Activated CD4-positive, alpha-beta T cell treated with anti-CD3 and anti-CD28 coated beads, Interleukin-2, amount 10 ng/mL, durations not matched to agents 24 days and 14 days (primary cell): ENCODE measurements at regions not wholly inside any gene's neighbourhood (a gene's known extent, or its start where the extent isn't known, plus 50 kb on each side); places are given as distances from the start of the nearest gene placed in this dataset.

Experiments
- DNase-seq: peaks from one replicate; pipeline ENCODE4 v3.0.0; 2022
- H3K27ac Mint-ChIP-seq: one replicate; pipeline ENCODE4 v1.8.0; 2022; ENCODE audit warnings: mild to moderate bottlenecking, mixed read lengths
- H3K27me3 Mint-ChIP-seq: one replicate; pipeline ENCODE4 v1.8.0; 2022; ENCODE audit warnings: mixed read lengths
- H3K36me3 Mint-ChIP-seq: one replicate; pipeline ENCODE4 v1.8.0; 2022; ENCODE audit warnings: low read depth, mild to moderate bottlenecking, mixed read lengths
- H3K4me1 Mint-ChIP-seq: one replicate; pipeline ENCODE4 v1.8.0; 2021; ENCODE audit warnings: mixed read lengths
- H3K4me3 Mint-ChIP-seq: one replicate; pipeline ENCODE4 v1.8.0; 2022; ENCODE audit warnings: mild to moderate bottlenecking, moderate library complexity, mixed read lengths
- H3K9me3 Mint-ChIP-seq: one replicate; pipeline ENCODE4 v1.8.0; 2021; ENCODE audit warnings: mixed read lengths
- intact Hi-C: fragments of 100-400 bp; cut with micrococcal nuclease; formaldehyde crosslinking; loops from one replicate; pipeline ENCODE4 v1.15.1; 2023

DNA sequence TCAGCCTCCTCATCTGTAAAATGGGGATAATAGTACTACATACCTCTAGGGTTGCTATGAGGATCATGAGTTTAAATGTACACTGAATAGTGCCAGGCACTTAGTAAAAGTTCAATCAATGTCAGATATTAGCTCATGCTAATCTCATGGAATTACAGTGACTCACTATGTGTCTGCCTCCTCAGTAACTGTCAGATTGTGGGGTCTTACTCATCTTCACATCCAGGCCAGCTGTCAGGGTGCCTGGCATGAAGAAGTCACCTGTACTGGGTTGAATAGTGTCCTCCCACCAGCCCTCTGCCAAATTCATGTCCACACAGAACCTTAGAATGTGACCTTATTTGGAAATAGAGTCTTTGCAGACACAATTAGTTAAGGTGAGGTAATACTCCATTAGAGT is 54.3 kb upstream of the STIM2 start:
- H3K27ac Mint-ChIP-seq = no peak overlapping the region
- no peak overlapping the region for H3K4me3 Mint-ChIP-seq
- no peaks in the 10 kb centered on the region for H3K27me3 Mint-ChIP-seq
- H3K9me3 Mint-ChIP-seq = peaks cover 11% of the 10 kb centered on the region
- peaks cover 7% of the 10 kb centered on the region for H3K4me1 Mint-ChIP-seq
- DNase-seq = no peak
- no peaks in the 10 kb centered on the region for H3K36me3 Mint-ChIP-seq
- intact Hi-C loops = no loop called here

DNA sequence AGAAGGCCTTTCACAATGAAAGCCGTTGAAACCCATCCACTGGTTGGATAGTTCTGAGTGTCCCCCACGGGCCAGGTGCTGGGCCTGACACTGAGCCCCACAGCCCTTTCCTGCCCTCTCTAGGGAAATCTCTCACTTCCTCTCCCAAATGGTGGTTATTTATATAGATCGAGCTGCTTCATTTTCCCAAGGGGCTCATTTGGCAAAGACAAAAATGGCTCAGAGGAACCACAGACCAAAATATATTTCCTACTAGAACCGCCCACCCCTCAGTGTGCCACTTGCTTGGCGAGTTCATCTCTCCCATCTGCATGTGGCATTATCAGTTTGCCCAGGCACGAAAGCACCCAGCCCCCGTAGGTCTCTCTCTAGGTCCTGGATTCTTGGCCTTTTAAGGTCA is 53.3 kb upstream of the STIM2 start:
- H3K27me3 Mint-ChIP-seq = no peaks in the 10 kb centered on the region

DNA sequence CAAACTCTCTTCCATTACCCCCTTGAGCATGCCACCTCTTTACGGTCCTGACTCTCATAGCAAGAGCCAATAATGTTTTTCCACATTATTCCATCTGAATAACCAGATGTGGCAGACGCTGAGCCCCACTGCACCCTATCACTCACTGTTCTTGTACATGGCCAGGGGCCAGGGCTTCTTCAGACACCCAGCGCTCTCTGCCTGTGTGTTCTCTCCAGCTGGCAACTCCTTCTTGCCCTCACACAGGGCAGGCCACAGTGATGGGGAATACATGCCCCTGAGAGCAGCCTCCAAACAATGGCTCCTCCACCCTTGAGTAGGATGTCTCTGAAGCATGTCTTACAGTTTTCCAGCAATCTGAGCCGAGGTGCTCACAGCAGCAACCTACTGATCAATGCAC is 50.8 kb upstream of the STIM2 start:
- DNase-seq = no peak
- Mint-ChIP-seq H3K27ac (no peak overlapping the region), H3K4me1 (peaks cover 9% of the 10 kb centered on the region), H3K27me3 (no peaks in the 10 kb centered on the region), H3K36me3 (peaks cover 2% of the 10 kb centered on the region), H3K9me3 (peaks cover 12% of the 10 kb centered on the region), H3K4me3 (no peak overlapping the region)
- intact Hi-C loops = no loop called here

More for the DNA sequence above, 53.3 kb upstream of the STIM2 start:
- Mint-ChIP-seq H3K4me1 (peaks cover 11% of the 10 kb centered on the region), H3K36me3 (peaks cover 2% of the 10 kb centered on the region), H3K4me3 (no peak overlapping the region), H3K9me3 (peaks cover 12% of the 10 kb centered on the region), H3K27ac (peak overlapping the region; percentile 21)
- no peak for DNase-seq
- intact Hi-C loops = no loop called here
